GM13976 (cell line): ENCODE measurements at regions not wholly inside any gene's neighbourhood (a gene's known extent, or its start where the extent isn't known, plus 50 kb on each side); places are given as distances from the start of the nearest gene placed in this dataset.

Experiments
- DNase-seq: peaks from one replicate; pipeline ENCODE4 v3.0.0; 2012; ENCODE audit warnings: low spot score
- CTCF ChIP-seq: IDR thresholded peaks from 2 replicates; pipeline ENCODE4 v1.5.1; 2012; ENCODE audit warnings: borderline replicate concordance, mild to moderate bottlenecking; ENCODE audit not compliant: insufficient read depth; ENCODE audit errors: extremely low read depth, missing control alignments, control extremely low read depth
- in situ Hi-C: fragments of 300-500 bp; cut with MboI; formaldehyde crosslinking; loops from one replicate; pipeline ENCODE4 v1.12.0; 2022; ENCODE audit warnings: low sequenced_read_pairs, mixed read lengths, inconsistent platforms; ENCODE audit not compliant: unreplicated experiment

- DNase-seq: no peak
- TF ChIP-seq CTCF: no peak
- in situ Hi-C loops: no loop called here
Observed at GRCh38 chr15:70503798-70504298, 259.5 kb downstream of the UACA start.

GRCh38 chr15:70503073-70503745, 260.1 kb downstream of the UACA start:
- TF ChIP-seq CTCF: no peak
- in situ Hi-C loops: no loop called here
- DNase-seq: peak; percentile 79

- in situ Hi-C loops: no loop called here
- TF ChIP-seq CTCF: no peak
- no peak for DNase-seq
Observed at GRCh38 chr15:70502529-70502928, 260.8 kb downstream of the UACA start.

GRCh38 chr15:70501849-70502248, 261.5 kb downstream of the UACA start:
- no peak for DNase-seq
- no peak for TF ChIP-seq CTCF
- in situ Hi-C loops: no loop called here

GRCh38 chr15:70501121-70501727, 262.1 kb downstream of the UACA start:
- no peak for DNase-seq
- in situ Hi-C loops: no loop called here
- no peak for TF ChIP-seq CTCF

GRCh38 chr15:70499791-70500190, 263.6 kb downstream of the UACA start:
- in situ Hi-C loops: loop anchor here (25.0 kb wide), 2 partner anchors 762 to 1012 kb away; no protein-coding TSS in a partner anchor
- DNase-seq: no peak
- no peak for TF ChIP-seq CTCF
